ENCODE measurements at regions not wholly inside any gene's neighbourhood (a gene's known extent, or its start where the extent isn't known, plus 50 kb on each side); places are given as distances from the start of the nearest gene placed in this dataset.
"Not testable (repeated sequence)": the region's sequence is repeated elsewhere in the genome, so short reads cannot be mapped to it uniquely, and the experiment has no call there.

GRCh38 chr12:92061061-92061460, 84.6 kb downstream of the BTG1 start:
- no peak for DNase-seq (ENCODE audit: low spot score)

- DNase-seq (ENCODE audit: low spot score), result no peak
Observed at GRCh38 chr12:92059960-92060359, 85.7 kb downstream of the BTG1 start.

- no peak for DNase-seq (ENCODE audit: low spot score)
Observed at GRCh38 chr12:92058664-92059063, 87.0 kb downstream of the BTG1 start.

GRCh38 chr12:92056756-92057155, 88.9 kb downstream of the BTG1 start:
- DNase-seq (ENCODE audit: low spot score), result not testable (repeated sequence)

GRCh38 chr12:92056290-92056689, 89.4 kb downstream of the BTG1 start:
- no peak for DNase-seq (ENCODE audit: low spot score)

- DNase-seq (ENCODE audit: low spot score), result peak; percentile 57
Observed at GRCh38 chr12:92055877-92056276, 89.8 kb downstream of the BTG1 start.

GRCh38 chr12:92051441-92051840, 94.2 kb downstream of the BTG1 start:
- DNase-seq (ENCODE audit: low spot score), result no peak

GRCh38 chr12:92049403-92049802, 96.2 kb downstream of the BTG1 start:
- no peak for DNase-seq (ENCODE audit: low spot score)

- no peak for DNase-seq (ENCODE audit: low spot score)
Observed at GRCh38 chr12:92047393-92047826, 98.2 kb downstream of the BTG1 start.

- no peak for DNase-seq (ENCODE audit: low spot score)
Observed at GRCh38 chr12:92046557-92047392, 98.9 kb downstream of the BTG1 start.

GRCh38 chr12:92045852-92046251, 99.8 kb downstream of the BTG1 start:
- no peak for DNase-seq (ENCODE audit: low spot score)

GRCh38 chr12:92044435-92044834, 101.2 kb downstream of the BTG1 start:
- DNase-seq (ENCODE audit: low spot score), result no peak

- no peak for DNase-seq (ENCODE audit: low spot score)
Observed at GRCh38 chr12:92042791-92043531, 102.7 kb downstream of the BTG1 start.

GRCh38 chr12:92041742-92042141, 103.9 kb downstream of the BTG1 start:
- no peak for DNase-seq (ENCODE audit: low spot score)

GRCh38 chr12:92039046-92039445, 106.6 kb downstream of the BTG1 start:
- no peak for DNase-seq (ENCODE audit: low spot score)

GRCh38 chr12:92038476-92038875, 107.2 kb downstream of the BTG1 start:
- DNase-seq (ENCODE audit: low spot score), result no peak

- no peak for DNase-seq (ENCODE audit: low spot score)
Observed at GRCh38 chr12:92036771-92037453, 108.7 kb downstream of the BTG1 start.

GRCh38 chr12:92036061-92036620, 109.5 kb downstream of the BTG1 start:
- no peak for DNase-seq (ENCODE audit: low spot score)

- DNase-seq (ENCODE audit: low spot score), result no peak
Observed at GRCh38 chr12:92035477-92035876, 110.2 kb downstream of the BTG1 start.

- DNase-seq (ENCODE audit: low spot score), result peak; percentile 56
Observed at GRCh38 chr12:92034858-92035401, 110.7 kb downstream of the BTG1 start.

- no peak for DNase-seq (ENCODE audit: low spot score)
Observed at GRCh38 chr12:92034083-92034482, 111.6 kb downstream of the BTG1 start.

GRCh38 chr12:92032965-92033364, 112.7 kb downstream of the BTG1 start:
- no peak for DNase-seq (ENCODE audit: low spot score)
